Activated CD4-positive, alpha-beta T cell treated with anti-CD3 and anti-CD28 coated beads, Interleukin-2, amount 10 ng/mL, durations not matched to agents 24 days and 14 days (primary cell): ENCODE measurements at regions not wholly inside any gene's neighbourhood (a gene's known extent, or its start where the extent isn't known, plus 50 kb on each side); places are given as distances from the start of the nearest gene placed in this dataset.

Source experiments
- DNase-seq: peaks from one replicate; pipeline ENCODE4 v3.0.0; 2022
- H3K27ac Mint-ChIP-seq: one replicate; pipeline ENCODE4 v1.8.0; 2022; ENCODE audit warnings: mild to moderate bottlenecking, mixed read lengths
- H3K27me3 Mint-ChIP-seq: one replicate; pipeline ENCODE4 v1.8.0; 2022; ENCODE audit warnings: mixed read lengths
- H3K36me3 Mint-ChIP-seq: one replicate; pipeline ENCODE4 v1.8.0; 2022; ENCODE audit warnings: low read depth, mild to moderate bottlenecking, mixed read lengths
- H3K4me1 Mint-ChIP-seq: one replicate; pipeline ENCODE4 v1.8.0; 2021; ENCODE audit warnings: mixed read lengths
- H3K4me3 Mint-ChIP-seq: one replicate; pipeline ENCODE4 v1.8.0; 2022; ENCODE audit warnings: mild to moderate bottlenecking, moderate library complexity, mixed read lengths
- H3K9me3 Mint-ChIP-seq: one replicate; pipeline ENCODE4 v1.8.0; 2021; ENCODE audit warnings: mixed read lengths
- intact Hi-C: fragments of 100-400 bp; cut with micrococcal nuclease; formaldehyde crosslinking; loops from one replicate; pipeline ENCODE4 v1.15.1; 2023

GRCh38 chr9:79377339-79377855 lies 194.4 kb upstream of the TLE4 start:
- intact Hi-C loops: no loop called here
- Mint-ChIP-seq H3K27ac (no peak overlapping the region), H3K9me3 (peaks cover 4% of the 10 kb centered on the region), H3K4me1 (no peaks in the 10 kb centered on the region), H3K27me3 (no peaks in the 10 kb centered on the region), H3K36me3 (no peaks in the 10 kb centered on the region), H3K4me3 (no peak overlapping the region)
- DNase-seq: no peak

DNA sequence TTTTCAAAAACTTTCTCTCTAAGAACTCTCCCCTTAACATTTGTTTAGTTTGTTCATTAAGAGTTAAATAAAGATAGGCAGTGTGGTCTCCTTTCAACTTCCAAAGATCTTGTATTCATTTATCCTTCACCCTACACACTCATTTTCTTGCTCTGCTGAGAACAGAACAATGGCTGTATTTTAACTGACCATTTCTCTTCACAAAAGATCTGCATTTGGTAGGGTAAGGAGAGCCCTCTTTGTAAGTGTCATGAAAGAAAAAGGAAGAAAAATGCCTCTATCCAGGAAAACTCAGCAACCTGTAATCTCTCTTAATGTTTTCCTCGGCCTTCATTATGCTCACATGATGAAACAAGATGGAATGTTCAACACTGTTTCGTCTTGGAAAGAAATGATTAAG lies 193.7 kb upstream of the TLE4 start:
- Mint-ChIP-seq H3K9me3 (peaks cover 4% of the 10 kb centered on the region), H3K27me3 (no peaks in the 10 kb centered on the region), H3K4me1 (no peaks in the 10 kb centered on the region), H3K36me3 (no peaks in the 10 kb centered on the region), H3K4me3 (no peak overlapping the region), H3K27ac (no peak overlapping the region)
- intact Hi-C loops: no loop called here
- DNase-seq: no peak

- no peaks in the 10 kb centered on the region for H3K4me1 Mint-ChIP-seq
- no peaks in the 10 kb centered on the region for H3K27me3 Mint-ChIP-seq
- intact Hi-C loops: no loop called here
- H3K4me3 Mint-ChIP-seq: no peak overlapping the region
- DNase-seq: no peak
- no peak overlapping the region for H3K27ac Mint-ChIP-seq
- no peaks in the 10 kb centered on the region for H3K36me3 Mint-ChIP-seq
- peaks cover 4% of the 10 kb centered on the region for H3K9me3 Mint-ChIP-seq
Measured at GRCh38 chr9:79382044-79382443, 189.7 kb upstream of the TLE4 start.

- Mint-ChIP-seq H3K9me3 (peaks cover 4% of the 10 kb centered on the region), H3K4me1 (no peaks in the 10 kb centered on the region), H3K4me3 (no peak overlapping the region), H3K36me3 (no peaks in the 10 kb centered on the region), H3K27me3 (no peaks in the 10 kb centered on the region), H3K27ac (no peak overlapping the region)
- intact Hi-C loops: no loop called here
- no peak for DNase-seq
Measured at GRCh38 chr9:79382458-79382857, 189.3 kb upstream of the TLE4 start.

- Mint-ChIP-seq H3K27me3 (no peaks in the 10 kb centered on the region), H3K27ac (no peak overlapping the region), H3K4me1 (no peaks in the 10 kb centered on the region), H3K36me3 (no peaks in the 10 kb centered on the region), H3K4me3 (no peak overlapping the region), H3K9me3 (peaks cover 4% of the 10 kb centered on the region)
- DNase-seq: no peak
- intact Hi-C loops: no loop called here
Measured at GRCh38 chr9:79383096-79383495, 188.7 kb upstream of the TLE4 start.

- Mint-ChIP-seq H3K4me1 (no peaks in the 10 kb centered on the region), H3K36me3 (no peaks in the 10 kb centered on the region), H3K27me3 (no peaks in the 10 kb centered on the region), H3K9me3 (peaks cover 4% of the 10 kb centered on the region), H3K4me3 (no peak overlapping the region), H3K27ac (no peak overlapping the region)
- intact Hi-C loops: no loop called here
- no peak for DNase-seq
Measured at GRCh38 chr9:79384091-79384490, 187.7 kb upstream of the TLE4 start.

- Mint-ChIP-seq H3K27ac (no peak overlapping the region), H3K27me3 (no peaks in the 10 kb centered on the region), H3K4me1 (no peaks in the 10 kb centered on the region), H3K4me3 (no peak overlapping the region), H3K36me3 (no peaks in the 10 kb centered on the region), H3K9me3 (peaks cover 4% of the 10 kb centered on the region)
- DNase-seq: no peak
- intact Hi-C loops: no loop called here
Measured at GRCh38 chr9:79384501-79384900, 187.3 kb upstream of the TLE4 start.

GRCh38 chr9:79387101-79387835 lies 184.5 kb upstream of the TLE4 start:
- no peak overlapping the region for H3K4me3 Mint-ChIP-seq
- no peak overlapping the region for H3K27ac Mint-ChIP-seq
- H3K27me3 Mint-ChIP-seq: no peaks in the 10 kb centered on the region
- no peak for DNase-seq
- no peaks in the 10 kb centered on the region for H3K9me3 Mint-ChIP-seq
- H3K4me1 Mint-ChIP-seq: no peaks in the 10 kb centered on the region
- intact Hi-C loops: no loop called here
- no peaks in the 10 kb centered on the region for H3K36me3 Mint-ChIP-seq

- no peak overlapping the region for H3K27ac Mint-ChIP-seq
- H3K9me3 Mint-ChIP-seq: no peaks in the 10 kb centered on the region
- intact Hi-C loops: no loop called here
- no peak overlapping the region for H3K4me3 Mint-ChIP-seq
- no peak for DNase-seq
- no peaks in the 10 kb centered on the region for H3K27me3 Mint-ChIP-seq
- H3K36me3 Mint-ChIP-seq: no peaks in the 10 kb centered on the region
- no peaks in the 10 kb centered on the region for H3K4me1 Mint-ChIP-seq
Measured at GRCh38 chr9:79390077-79390698, 181.6 kb upstream of the TLE4 start.

- Mint-ChIP-seq H3K27me3 (no peaks in the 10 kb centered on the region), H3K36me3 (no peaks in the 10 kb centered on the region), H3K4me1 (no peaks in the 10 kb centered on the region), H3K9me3 (no peaks in the 10 kb centered on the region), H3K27ac (no peak overlapping the region), H3K4me3 (no peak overlapping the region)
- DNase-seq: no peak
- intact Hi-C loops: no loop called here
Measured at GRCh38 chr9:79390781-79391770, 180.7 kb upstream of the TLE4 start.

DNA sequence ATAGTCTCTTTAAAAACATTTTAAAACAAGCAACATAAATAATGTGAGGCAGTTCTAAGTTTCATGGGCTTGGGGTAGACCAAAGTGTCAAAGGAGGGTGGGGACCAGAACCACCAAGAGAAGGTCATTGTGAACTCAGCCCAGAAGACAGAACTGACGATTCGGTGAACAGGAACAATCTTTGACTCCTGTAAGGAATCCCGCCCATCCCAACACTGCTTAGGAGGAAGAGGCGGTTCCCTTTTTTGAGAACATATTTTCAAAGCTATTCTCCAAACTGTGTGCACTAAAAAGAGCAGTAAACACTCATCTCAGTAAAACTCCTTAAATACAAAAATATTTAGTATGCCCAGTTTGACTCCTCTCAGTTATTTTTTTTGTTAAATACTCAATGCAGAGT lies 176.5 kb upstream of the TLE4 start:
- H3K36me3 Mint-ChIP-seq: no peaks in the 10 kb centered on the region
- intact Hi-C loops: no loop called here
- no peak for DNase-seq
- no peak overlapping the region for H3K4me3 Mint-ChIP-seq
- no peaks in the 10 kb centered on the region for H3K27me3 Mint-ChIP-seq
- no peaks in the 10 kb centered on the region for H3K9me3 Mint-ChIP-seq
- H3K4me1 Mint-ChIP-seq: no peaks in the 10 kb centered on the region
- no peak overlapping the region for H3K27ac Mint-ChIP-seq

DNA sequence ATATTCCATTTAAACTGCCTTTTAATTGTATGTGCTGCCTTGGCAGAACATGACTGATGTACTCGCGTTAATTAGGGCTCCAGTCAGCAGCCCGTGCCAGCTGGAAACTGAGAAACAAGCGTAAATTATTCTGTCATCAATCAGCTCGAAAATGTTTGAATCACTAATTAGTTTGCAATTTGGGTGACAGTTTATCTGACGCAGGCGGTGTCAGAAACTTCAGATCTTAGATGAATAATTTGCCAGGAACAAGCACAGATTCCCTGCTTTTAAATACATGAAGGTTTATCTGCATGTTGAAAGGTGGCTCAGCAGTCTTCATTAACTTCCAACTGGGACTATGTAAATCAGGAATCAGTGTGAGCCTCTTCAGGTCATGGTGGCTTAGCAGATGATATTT lies 176.0 kb upstream of the TLE4 start:
- Mint-ChIP-seq H3K9me3 (no peaks in the 10 kb centered on the region), H3K36me3 (no peaks in the 10 kb centered on the region), H3K27me3 (no peaks in the 10 kb centered on the region), H3K27ac (no peak overlapping the region), H3K4me3 (no peak overlapping the region), H3K4me1 (no peaks in the 10 kb centered on the region)
- intact Hi-C loops: no loop called here
- no peak for DNase-seq

DNA sequence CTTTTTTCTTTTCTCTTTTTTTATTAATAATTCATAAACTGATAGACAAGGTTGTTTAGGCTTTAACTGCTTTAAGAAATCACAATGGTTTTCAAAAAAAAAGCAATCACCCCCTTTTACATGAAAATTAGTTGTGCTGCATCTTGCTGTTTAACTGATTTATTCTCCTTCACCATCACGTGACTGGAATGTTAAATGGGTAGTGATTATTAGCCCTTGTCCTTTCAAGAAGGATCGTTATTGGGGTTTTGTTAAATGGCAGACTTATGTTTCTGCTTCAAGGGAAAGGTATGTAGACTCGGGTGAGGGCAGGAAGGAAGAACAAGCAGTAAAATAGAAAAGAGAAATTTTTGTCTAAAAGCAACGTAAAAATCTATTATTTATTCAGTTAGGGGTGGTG lies 175.6 kb upstream of the TLE4 start:
- Mint-ChIP-seq H3K4me3 (no peak overlapping the region), H3K27me3 (no peaks in the 10 kb centered on the region), H3K27ac (no peak overlapping the region)

GRCh38 chr9:79403495-79403894 lies 168.3 kb upstream of the TLE4 start:
- DNase-seq: no peak
- H3K36me3 Mint-ChIP-seq: no peaks in the 10 kb centered on the region
- H3K9me3 Mint-ChIP-seq: no peaks in the 10 kb centered on the region
- no peaks in the 10 kb centered on the region for H3K27me3 Mint-ChIP-seq
- H3K27ac Mint-ChIP-seq: no peak overlapping the region
- no peak overlapping the region for H3K4me3 Mint-ChIP-seq
- intact Hi-C loops: no loop called here
- H3K4me1 Mint-ChIP-seq: no peaks in the 10 kb centered on the region

More for the DNA sequence above, 175.6 kb upstream of the TLE4 start:
- intact Hi-C loops: no loop called here
- no peaks in the 10 kb centered on the region for H3K9me3 Mint-ChIP-seq
- no peak for DNase-seq
- no peaks in the 10 kb centered on the region for H3K4me1 Mint-ChIP-seq
- no peaks in the 10 kb centered on the region for H3K36me3 Mint-ChIP-seq
